ENCODE measurements at regions not wholly inside any gene's neighbourhood (a gene's known extent, or its start where the extent isn't known, plus 50 kb on each side); places are given as distances from the start of the nearest gene placed in this dataset.

- Histone ChIP-seq H3K9me3 (no peaks in the 10 kb centered on the region), H3K4me1 (no peaks in the 10 kb centered on the region), H3K27me3 (no peaks in the 10 kb centered on the region), H3K36me3 (no peaks in the 10 kb centered on the region), H3K27ac (no peak overlapping the region), H3K4me3 (no peak overlapping the region)
- no peak for TF ChIP-seq CTCF (IDR thresholded peaks at IDR 0.05)
- no peak for DNase-seq (ENCODE audit: low spot score)
These were observed 299.3 kb upstream of the SOX9 start for GRCh38 chr17:71821511-71821910.

DNA sequence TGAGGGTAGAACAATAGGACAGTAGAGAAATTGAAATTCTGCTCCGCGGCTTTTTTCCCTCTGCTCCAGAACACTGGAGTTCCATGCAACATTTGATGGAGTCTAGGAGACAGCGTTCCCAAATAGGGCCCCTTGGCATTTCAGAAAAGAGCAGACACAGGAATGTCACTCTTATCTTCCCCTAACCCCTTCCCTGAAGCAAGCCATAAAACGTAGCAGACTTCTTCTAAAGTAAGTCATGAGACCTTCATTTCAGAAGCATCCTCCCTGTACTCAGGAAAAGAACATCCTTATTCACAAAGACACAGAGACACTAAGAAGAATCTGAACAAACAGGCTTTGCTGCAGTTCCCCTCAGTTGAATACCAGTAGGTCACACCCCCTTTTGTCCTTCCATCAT, 296.1 kb upstream of the SOX9 start:
- Histone ChIP-seq H3K4me1 (no peaks in the 10 kb centered on the region), H3K27me3 (no peaks in the 10 kb centered on the region), H3K27ac (no peak overlapping the region), H3K36me3 (no peaks in the 10 kb centered on the region), H3K4me3 (no peak overlapping the region), H3K9me3 (no peaks in the 10 kb centered on the region)
- TF ChIP-seq CTCF (IDR thresholded peaks at IDR 0.05): no peak
- no peak for DNase-seq (ENCODE audit: low spot score)

- H3K9me3 ChIP-seq: no peaks in the 10 kb centered on the region
- no peak for TF ChIP-seq CTCF (IDR thresholded peaks at IDR 0.05)
- no peaks in the 10 kb centered on the region for H3K27me3 ChIP-seq
These were observed 295.1 kb upstream of the SOX9 start for GRCh38 chr17:71825687-71826086.

DNA sequence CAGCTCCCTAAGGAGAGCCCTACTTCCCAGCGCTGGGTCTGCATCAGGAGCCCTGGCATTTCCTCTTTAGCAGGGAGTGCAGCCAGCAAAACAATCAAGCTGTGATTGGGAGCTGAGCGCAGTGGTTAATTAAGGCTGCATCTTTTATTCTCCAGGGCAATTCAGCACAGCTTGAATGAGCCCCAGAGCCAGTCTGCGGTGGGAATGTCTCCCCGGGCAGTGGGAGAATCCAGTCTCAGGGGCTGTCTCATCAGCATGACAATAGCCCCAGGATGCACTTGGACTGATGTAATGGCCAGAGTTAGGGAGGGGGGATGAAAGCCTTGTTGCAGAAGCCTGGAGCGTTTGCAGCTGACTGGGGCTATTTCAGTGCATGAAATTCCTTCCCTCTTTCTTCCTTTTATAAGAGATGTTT, 292.6 kb upstream of the SOX9 start:
- no peak for TF ChIP-seq CTCF (IDR thresholded peaks at IDR 0.05)
- Histone ChIP-seq H3K27me3 (no peaks in the 10 kb centered on the region), H3K36me3 (no peaks in the 10 kb centered on the region), H3K4me1 (no peaks in the 10 kb centered on the region), H3K9me3 (no peaks in the 10 kb centered on the region), H3K4me3 (no peak overlapping the region), H3K27ac (no peak overlapping the region)
- no peak for DNase-seq (ENCODE audit: low spot score)

More at GRCh38 chr17:71825687-71826086, 295.1 kb upstream of the SOX9 start:
- H3K4me3 ChIP-seq: no peak overlapping the region
- no peak overlapping the region for H3K27ac ChIP-seq
- no peak for DNase-seq (ENCODE audit: low spot score)
- no peaks in the 10 kb centered on the region for H3K4me1 ChIP-seq
- no peaks in the 10 kb centered on the region for H3K36me3 ChIP-seq

- H3K36me3 ChIP-seq: no peaks in the 10 kb centered on the region
- TF ChIP-seq CTCF (IDR thresholded peaks at IDR 0.05): no peak
- no peak overlapping the region for H3K27ac ChIP-seq
- no peak for DNase-seq (ENCODE audit: low spot score)
- H3K4me1 ChIP-seq: no peaks in the 10 kb centered on the region
- no peaks in the 10 kb centered on the region for H3K9me3 ChIP-seq
- H3K4me3 ChIP-seq: no peak overlapping the region
- H3K27me3 ChIP-seq: no peaks in the 10 kb centered on the region
These were observed 290.0 kb upstream of the SOX9 start for GRCh38 chr17:71830866-71831265.

DNA sequence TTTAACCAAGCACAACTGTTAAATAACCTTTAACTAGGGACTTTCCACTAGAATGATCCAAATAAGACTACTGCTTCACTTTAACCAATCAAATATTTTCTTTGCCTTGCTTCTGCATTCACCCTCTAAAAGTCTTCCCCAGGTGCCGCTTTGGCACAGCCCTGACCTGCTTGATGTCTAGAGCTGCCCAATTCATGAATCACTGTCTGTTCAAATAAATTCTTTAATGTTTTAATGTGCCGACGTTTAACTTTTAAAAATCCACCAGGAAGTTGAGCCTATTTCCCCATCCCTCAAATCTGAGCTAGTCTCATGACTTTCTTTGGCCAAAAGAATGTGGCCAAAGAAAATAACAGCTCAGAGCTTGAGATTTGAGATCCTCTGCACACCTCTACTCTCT, 277.8 kb upstream of the SOX9 start:
- H3K36me3 ChIP-seq: no peaks in the 10 kb centered on the region
- H3K9me3 ChIP-seq: peaks cover 0 to 7% of the 10 kb centered on the region in 2 donors
- TF ChIP-seq CTCF (IDR thresholded peaks at IDR 0.05): no peak
- no peak for DNase-seq (ENCODE audit: low spot score)
- no peak overlapping the region for H3K4me3 ChIP-seq
- no peaks in the 10 kb centered on the region for H3K27me3 ChIP-seq
- no peak overlapping the region for H3K27ac ChIP-seq
- no peaks in the 10 kb centered on the region for H3K4me1 ChIP-seq
